ENCODE measurements at regions not wholly inside any gene's neighbourhood (a gene's known extent, or its start where the extent isn't known, plus 50 kb on each side); places are given as distances from the start of the nearest gene placed in this dataset.
A peak's percentile ranks its signal among the peaks of the same experiment; 100 is the strongest.

- TF ChIP-seq POLR2A (IDR thresholded peaks at IDR 0.05; ENCODE audit: extremely low read depth, insufficient read length) (no peak), MAX (IDR thresholded peaks at IDR 0.05; ENCODE audit: low read depth, low read length) (no peak), MYC (IDR thresholded peaks at IDR 0.05; ENCODE audit: low read depth, low read length) (no peak)
- TF ChIP-seq, protein P1, sequence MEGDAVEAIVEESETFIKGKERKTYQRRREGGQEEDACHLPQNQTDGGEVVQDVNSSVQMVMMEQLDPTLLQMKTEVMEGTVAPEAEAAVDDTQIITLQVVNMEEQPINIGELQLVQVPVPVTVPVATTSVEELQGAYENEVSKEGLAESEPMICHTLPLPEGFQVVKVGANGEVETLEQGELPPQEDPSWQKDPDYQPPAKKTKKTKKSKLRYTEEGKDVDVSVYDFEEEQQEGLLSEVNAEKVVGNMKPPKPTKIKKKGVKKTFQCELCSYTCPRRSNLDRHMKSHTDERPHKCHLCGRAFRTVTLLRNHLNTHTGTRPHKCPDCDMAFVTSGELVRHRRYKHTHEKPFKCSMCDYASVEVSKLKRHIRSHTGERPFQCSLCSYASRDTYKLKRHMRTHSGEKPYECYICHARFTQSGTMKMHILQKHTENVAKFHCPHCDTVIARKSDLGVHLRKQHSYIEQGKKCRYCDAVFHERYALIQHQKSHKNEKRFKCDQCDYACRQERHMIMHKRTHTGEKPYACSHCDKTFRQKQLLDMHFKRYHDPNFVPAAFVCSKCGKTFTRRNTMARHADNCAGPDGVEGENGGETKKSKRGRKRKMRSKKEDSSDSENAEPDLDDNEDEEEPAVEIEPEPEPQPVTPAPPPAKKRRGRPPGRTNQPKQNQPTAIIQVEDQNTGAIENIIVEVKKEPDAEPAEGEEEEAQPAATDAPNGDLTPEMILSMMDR (IDR thresholded peaks at IDR 0.05; ENCODE audit: low read depth, low read length) = no peak
- no peak for DNase-seq (ENCODE audit: low read depth)
- H3K4me3 ChIP-seq (ENCODE audit: low read depth, low read length) = no peak overlapping the region
Observed at GRCh38 chr6:48057601-48058000, 53.4 kb downstream of the PTCHD4 start.

DNA sequence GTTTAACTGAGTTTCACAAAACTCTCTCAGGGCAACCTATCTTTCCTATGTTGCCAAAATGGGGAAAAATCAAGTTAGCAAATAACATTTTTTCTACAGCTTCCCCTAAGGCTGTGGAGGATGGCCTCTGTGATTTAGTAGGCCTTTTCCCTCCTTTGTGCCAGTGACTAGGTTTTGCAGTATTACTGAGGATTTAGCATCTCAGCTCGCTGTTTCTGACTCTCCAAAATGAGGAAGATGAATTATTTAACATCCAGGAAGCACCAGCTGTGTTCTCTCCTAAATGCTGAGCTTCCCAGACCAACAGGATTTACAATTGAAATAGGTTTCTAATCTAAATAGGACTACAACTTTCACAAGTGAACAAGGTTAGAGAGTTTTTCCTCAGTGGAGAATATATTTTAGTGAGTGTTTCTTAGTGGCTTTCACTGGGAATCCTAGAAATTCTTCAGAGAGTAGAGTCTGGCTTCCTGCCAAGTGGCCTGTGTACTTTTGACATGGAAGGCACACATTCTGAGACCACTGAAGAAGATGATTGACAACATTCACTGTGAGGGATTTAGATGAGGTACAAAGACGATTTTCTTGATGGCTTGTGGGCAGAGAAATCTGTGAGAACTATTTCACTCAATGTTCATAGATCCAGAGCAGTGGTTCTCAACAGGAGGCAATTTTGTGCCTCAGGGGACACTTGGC, 62.4 kb downstream of the PTCHD4 start:
- TF ChIP-seq MAX (IDR thresholded peaks at IDR 0.05; ENCODE audit: low read depth, low read length) (no peak), MYC (IDR thresholded peaks at IDR 0.05; ENCODE audit: low read depth, low read length) (no peak), POLR2A (IDR thresholded peaks at IDR 0.05; ENCODE audit: extremely low read depth, insufficient read length) (no peak)
- TF ChIP-seq, protein P1 (IDR thresholded peaks at IDR 0.05; ENCODE audit: low read depth, low read length) = no peak
- no peak overlapping the region for H3K4me3 ChIP-seq (ENCODE audit: low read depth, low read length)
- DNase-seq (ENCODE audit: low read depth) = peak; percentile 7

DNA sequence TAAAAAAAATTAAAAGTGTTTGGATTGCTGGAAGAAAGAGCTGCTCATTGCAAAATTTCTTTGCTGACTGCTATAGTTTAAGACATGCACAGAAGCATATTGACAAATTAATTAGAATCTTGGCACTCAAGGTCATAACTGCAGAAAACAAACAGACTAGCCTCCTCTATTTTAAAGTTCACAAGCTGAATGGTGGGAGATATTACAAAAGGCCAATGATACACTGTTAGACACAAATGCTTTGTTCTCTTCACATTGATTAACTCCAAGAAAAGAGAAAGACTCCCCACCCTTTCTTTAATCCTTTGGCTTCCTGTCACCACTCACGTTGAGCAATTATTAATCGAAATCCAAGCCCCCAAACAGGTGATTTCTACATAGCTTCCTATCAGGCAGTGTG, 69.1 kb downstream of the PTCHD4 start:
- DNase-seq (ENCODE audit: low read depth) = no peak
- TF ChIP-seq MAX (IDR thresholded peaks at IDR 0.05; ENCODE audit: low read depth, low read length) (no peak), POLR2A (IDR thresholded peaks at IDR 0.05; ENCODE audit: extremely low read depth, insufficient read length) (no peak), MYC (IDR thresholded peaks at IDR 0.05; ENCODE audit: low read depth, low read length) (no peak)
- TF ChIP-seq, protein P1 (IDR thresholded peaks at IDR 0.05; ENCODE audit: low read depth, low read length) = no peak
- H3K4me3 ChIP-seq (ENCODE audit: low read depth, low read length) = no peak overlapping the region

GRCh38 chr6:48037946-48038345, 73.1 kb downstream of the PTCHD4 start:
- TF ChIP-seq MAX (IDR thresholded peaks at IDR 0.05; ENCODE audit: low read depth, low read length) = no peak
- no peak for TF ChIP-seq MYC (IDR thresholded peaks at IDR 0.05; ENCODE audit: low read depth, low read length)
- no peak for TF ChIP-seq POLR2A (IDR thresholded peaks at IDR 0.05; ENCODE audit: extremely low read depth, insufficient read length)
- TF ChIP-seq, protein P1 (IDR thresholded peaks at IDR 0.05; ENCODE audit: low read depth, low read length) = no peak
- no peak overlapping the region for H3K4me3 ChIP-seq (ENCODE audit: low read depth, low read length)
- no peak for DNase-seq (ENCODE audit: low read depth)

DNA sequence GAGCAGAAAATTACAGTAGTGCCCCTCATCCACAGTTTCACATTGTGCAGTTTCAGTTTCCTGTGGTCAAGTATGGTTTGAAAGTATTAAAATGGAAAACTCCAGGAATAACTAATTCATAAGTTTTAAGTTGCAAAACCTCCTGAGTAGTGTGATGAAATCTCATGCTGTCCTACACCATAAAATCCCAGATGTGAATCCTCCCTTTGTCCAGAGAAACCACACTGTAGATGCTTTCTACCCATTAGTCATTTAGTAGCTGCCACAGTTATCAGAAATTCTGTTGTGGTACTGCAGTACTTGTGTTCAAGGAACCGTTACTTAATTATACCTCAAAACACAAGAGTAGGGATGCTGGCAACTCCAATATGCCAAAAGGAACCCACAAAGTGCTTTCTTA, 74.7 kb downstream of the PTCHD4 start:
- TF ChIP-seq MYC (IDR thresholded peaks at IDR 0.05; ENCODE audit: low read depth, low read length) = no peak
- TF ChIP-seq MAX (IDR thresholded peaks at IDR 0.05; ENCODE audit: low read depth, low read length) = no peak
- no peak for TF ChIP-seq POLR2A (IDR thresholded peaks at IDR 0.05; ENCODE audit: extremely low read depth, insufficient read length)
- TF ChIP-seq, protein P1 (IDR thresholded peaks at IDR 0.05; ENCODE audit: low read depth, low read length) = no peak
- H3K4me3 ChIP-seq (ENCODE audit: low read depth, low read length) = no peak overlapping the region
- DNase-seq (ENCODE audit: low read depth) = no peak

Data from NB4 (cell line).